Neural cell (in vitro differentiated cells): ENCODE measurements at regions not wholly inside any gene's neighbourhood (a gene's known extent, or its start where the extent isn't known, plus 50 kb on each side); places are given as distances from the start of the nearest gene placed in this dataset.

ENCODE experiments used
- H2AFZ ChIP-seq: fragments of 200-600, 300-800 bp; sonication (generic), shearing (Covaris generic); 2 replicates; pipeline ENCODE4 v1.6.0; 2014; ENCODE audit warnings: low read depth, mild to moderate bottlenecking, antibody characterized with exemption, low read length, moderate library complexity
- H3F3A ChIP-seq: fragments of 200-600 bp; shearing (Covaris generic); 2 replicates; pipeline ENCODE4 v1.6.1; 2016; ENCODE audit warnings: mild to moderate bottlenecking, moderate library complexity, mixed read lengths, antibody characterized with exemption, low read length; ENCODE audit not compliant: insufficient read depth, poor library complexity, severe bottlenecking
- H3K27ac ChIP-seq: fragments of 200-600, 300-800 bp; sonication (generic), shearing (Covaris generic); 2 replicates; pipeline ENCODE4 v1.5.1; 2014; ENCODE audit warnings: mild to moderate bottlenecking, low read length, moderate library complexity
- H3K27me3 ChIP-seq: fragments of 300-800, 200-600 bp; sonication (generic), shearing (Covaris generic); 2 replicates; pipeline ENCODE4 v1.6.0; 2014; ENCODE audit warnings: mild to moderate bottlenecking, low read depth, low read length, moderate library complexity; ENCODE audit not compliant: insufficient read depth
- H3K36me3 ChIP-seq: fragments of 300-800, 200-600 bp; sonication (generic), shearing (Covaris generic); 2 replicates; pipeline ENCODE4 v1.5.1; 2014; ENCODE audit warnings: mild to moderate bottlenecking, antibody characterized with exemption, low read length, moderate library complexity; ENCODE audit not compliant: insufficient read depth
- H3K4me2 ChIP-seq: fragments of 300-800, 200-600 bp; sonication (generic), shearing (Covaris generic); 2 replicates; pipeline ENCODE4 v1.6.0; 2014; ENCODE audit warnings: mild to moderate bottlenecking, low read length
- H3K4me3 ChIP-seq: fragments of 300-800, 200-600 bp; sonication (generic), shearing (Covaris generic); 2 replicates; pipeline ENCODE4 v1.5.1; 2014; ENCODE audit warnings: mild to moderate bottlenecking, low read length, moderate library complexity
- H3K79me2 ChIP-seq: fragments of 200-600 bp; shearing (Covaris generic); replicated peaks from 2 replicates; pipeline ENCODE4 v1.6.0; 2014; ENCODE audit warnings: mild to moderate bottlenecking, low read length, moderate library complexity; ENCODE audit not compliant: insufficient read depth
- H3K9ac ChIP-seq: fragments of 300-800, 200-600 bp; sonication (generic), shearing (Covaris generic); 2 replicates; pipeline ENCODE4 v1.6.1; 2016; ENCODE audit warnings: mild to moderate bottlenecking, low read length, mixed read lengths
- H3K9me2 ChIP-seq: fragments of 200-600 bp; shearing (Covaris generic); 2 replicates; pipeline ENCODE4 v1.6.1; 2016; ENCODE audit warnings: mild to moderate bottlenecking, low read length, mixed read lengths; ENCODE audit not compliant: insufficient read depth
- H3K9me3 ChIP-seq: fragments of 200-600, 300-800 bp; sonication (generic), shearing (Covaris generic); 2 replicates; pipeline ENCODE4 v1.6.1; 2016; ENCODE audit warnings: mild to moderate bottlenecking, mixed run types, low read length, moderate library complexity, mixed read lengths
- H4K20me1 ChIP-seq: fragments of 200-600 bp; shearing (Covaris generic); 2 replicates; pipeline ENCODE4 v1.6.1; 2016; ENCODE audit warnings: mild to moderate bottlenecking, mixed run types; ENCODE audit not compliant: insufficient read depth
- EP300 ChIP-seq: fragments of 450-650 bp; conservative IDR thresholded peaks from 2 replicates; pipeline ENCODE4 v1.6.1; 2014; ENCODE audit warnings: antibody characterized with exemption, mild to moderate bottlenecking, moderate library complexity; ENCODE audit not compliant: poor library complexity, severe bottlenecking
- EZH2 ChIP-seq: fragments of 200-600, 300-800 bp; shearing (Covaris generic), sonication (generic); IDR thresholded peaks from 2 replicates; pipeline ENCODE4 v1.6.1; 2014; ENCODE audit warnings: antibody characterized with exemption, low read length, borderline replicate concordance, mild to moderate bottlenecking; ENCODE audit not compliant: insufficient read depth, poor library complexity, severe bottlenecking
- MXI1 ChIP-seq: fragments of 450-650 bp; conservative IDR thresholded peaks from 2 replicates; pipeline ENCODE4 v1.6.1; 2014; ENCODE audit warnings: antibody characterized with exemption, mild to moderate bottlenecking; ENCODE audit not compliant: poor library complexity, severe bottlenecking
- POLR2AphosphoS5 ChIP-seq: IDR thresholded peaks from 2 replicates; pipeline ENCODE4 v1.6.1; 2012
- RAD21 ChIP-seq: fragments of 450-650 bp; conservative IDR thresholded peaks from 2 replicates; pipeline ENCODE4 v1.6.1; 2014; ENCODE audit warnings: antibody characterized with exemption, mild to moderate bottlenecking, moderate library complexity
- SMC3 ChIP-seq: fragments of 450-650 bp; conservative IDR thresholded peaks from 2 replicates; pipeline ENCODE4 v1.6.1; 2014; ENCODE audit warnings: antibody characterized with exemption, mild to moderate bottlenecking, moderate library complexity; ENCODE audit not compliant: poor library complexity
- TAF1 ChIP-seq: IDR thresholded peaks from 2 replicates; pipeline ENCODE4 v1.6.1; 2012; ENCODE audit warnings: low read depth
- TF ChIP-seq, protein P1 (sequence below): IDR thresholded peaks from 2 replicates; pipeline ENCODE4 v1.6.1; 2012; ENCODE audit warnings: borderline replicate concordance
- TF ChIP-seq, protein P2 (sequence below): fragments of 450-650 bp; IDR thresholded peaks from 2 replicates; pipeline ENCODE4 v1.5.1; 2014; ENCODE audit warnings: antibody characterized with exemption, mild to moderate bottlenecking, moderate library complexity; ENCODE audit not compliant: poor library complexity, severe bottlenecking

DNA sequence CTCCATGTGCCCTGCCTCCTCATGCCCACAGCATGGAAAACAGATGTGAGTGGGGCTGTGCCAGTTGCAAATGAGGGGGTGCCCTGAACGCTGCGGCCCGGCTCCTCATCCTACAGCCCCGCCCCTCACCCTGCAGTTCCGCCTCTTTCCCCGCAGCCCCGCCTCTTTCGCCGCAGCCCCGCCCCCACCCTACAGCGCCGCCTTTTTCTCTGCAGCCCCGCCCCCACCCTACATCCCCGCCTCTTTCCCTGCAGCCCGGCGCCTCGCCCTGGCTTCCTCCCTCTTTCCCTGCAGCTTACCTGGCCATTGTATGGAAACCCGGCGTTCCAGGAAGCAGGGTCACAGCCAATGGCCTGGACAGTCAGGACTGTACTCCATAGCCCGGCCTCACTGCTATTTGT, 284.9 kb downstream of the TLE3 start:
- Histone ChIP-seq H3K9me3 (no peaks in the 10 kb centered on the region), H2AFZ (no peak overlapping the region), H3K9ac (no peak overlapping the region), H3K79me2 (no peaks in the 10 kb centered on the region), H3K9me2 (no peaks in the 10 kb centered on the region), H3F3A (no peaks in the 10 kb centered on the region), H3K4me3 (no peak overlapping the region), H3K4me2 (no peak overlapping the region), H3K36me3 (no peaks in the 10 kb centered on the region), H3K27me3 (no peaks in the 10 kb centered on the region), H3K27ac (no peak overlapping the region), H4K20me1 (no peaks in the 10 kb centered on the region)
- TF ChIP-seq TAF1: no peak
- no peak for TF ChIP-seq SMC3
- no peak for TF ChIP-seq EZH2
- TF ChIP-seq, protein P1, sequence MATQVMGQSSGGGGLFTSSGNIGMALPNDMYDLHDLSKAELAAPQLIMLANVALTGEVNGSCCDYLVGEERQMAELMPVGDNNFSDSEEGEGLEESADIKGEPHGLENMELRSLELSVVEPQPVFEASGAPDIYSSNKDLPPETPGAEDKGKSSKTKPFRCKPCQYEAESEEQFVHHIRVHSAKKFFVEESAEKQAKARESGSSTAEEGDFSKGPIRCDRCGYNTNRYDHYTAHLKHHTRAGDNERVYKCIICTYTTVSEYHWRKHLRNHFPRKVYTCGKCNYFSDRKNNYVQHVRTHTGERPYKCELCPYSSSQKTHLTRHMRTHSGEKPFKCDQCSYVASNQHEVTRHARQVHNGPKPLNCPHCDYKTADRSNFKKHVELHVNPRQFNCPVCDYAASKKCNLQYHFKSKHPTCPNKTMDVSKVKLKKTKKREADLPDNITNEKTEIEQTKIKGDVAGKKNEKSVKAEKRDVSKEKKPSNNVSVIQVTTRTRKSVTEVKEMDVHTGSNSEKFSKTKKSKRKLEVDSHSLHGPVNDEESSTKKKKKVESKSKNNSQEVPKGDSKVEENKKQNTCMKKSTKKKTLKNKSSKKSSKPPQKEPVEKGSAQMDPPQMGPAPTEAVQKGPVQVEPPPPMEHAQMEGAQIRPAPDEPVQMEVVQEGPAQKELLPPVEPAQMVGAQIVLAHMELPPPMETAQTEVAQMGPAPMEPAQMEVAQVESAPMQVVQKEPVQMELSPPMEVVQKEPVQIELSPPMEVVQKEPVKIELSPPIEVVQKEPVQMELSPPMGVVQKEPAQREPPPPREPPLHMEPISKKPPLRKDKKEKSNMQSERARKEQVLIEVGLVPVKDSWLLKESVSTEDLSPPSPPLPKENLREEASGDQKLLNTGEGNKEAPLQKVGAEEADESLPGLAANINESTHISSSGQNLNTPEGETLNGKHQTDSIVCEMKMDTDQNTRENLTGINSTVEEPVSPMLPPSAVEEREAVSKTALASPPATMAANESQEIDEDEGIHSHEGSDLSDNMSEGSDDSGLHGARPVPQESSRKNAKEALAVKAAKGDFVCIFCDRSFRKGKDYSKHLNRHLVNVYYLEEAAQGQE: no peak
- TF ChIP-seq POLR2AphosphoS5: no peak
- TF ChIP-seq EP300: no peak
- TF ChIP-seq, protein P2, sequence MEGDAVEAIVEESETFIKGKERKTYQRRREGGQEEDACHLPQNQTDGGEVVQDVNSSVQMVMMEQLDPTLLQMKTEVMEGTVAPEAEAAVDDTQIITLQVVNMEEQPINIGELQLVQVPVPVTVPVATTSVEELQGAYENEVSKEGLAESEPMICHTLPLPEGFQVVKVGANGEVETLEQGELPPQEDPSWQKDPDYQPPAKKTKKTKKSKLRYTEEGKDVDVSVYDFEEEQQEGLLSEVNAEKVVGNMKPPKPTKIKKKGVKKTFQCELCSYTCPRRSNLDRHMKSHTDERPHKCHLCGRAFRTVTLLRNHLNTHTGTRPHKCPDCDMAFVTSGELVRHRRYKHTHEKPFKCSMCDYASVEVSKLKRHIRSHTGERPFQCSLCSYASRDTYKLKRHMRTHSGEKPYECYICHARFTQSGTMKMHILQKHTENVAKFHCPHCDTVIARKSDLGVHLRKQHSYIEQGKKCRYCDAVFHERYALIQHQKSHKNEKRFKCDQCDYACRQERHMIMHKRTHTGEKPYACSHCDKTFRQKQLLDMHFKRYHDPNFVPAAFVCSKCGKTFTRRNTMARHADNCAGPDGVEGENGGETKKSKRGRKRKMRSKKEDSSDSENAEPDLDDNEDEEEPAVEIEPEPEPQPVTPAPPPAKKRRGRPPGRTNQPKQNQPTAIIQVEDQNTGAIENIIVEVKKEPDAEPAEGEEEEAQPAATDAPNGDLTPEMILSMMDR: no peak
- TF ChIP-seq MXI1: no peak
- TF ChIP-seq RAD21: no peak

DNA sequence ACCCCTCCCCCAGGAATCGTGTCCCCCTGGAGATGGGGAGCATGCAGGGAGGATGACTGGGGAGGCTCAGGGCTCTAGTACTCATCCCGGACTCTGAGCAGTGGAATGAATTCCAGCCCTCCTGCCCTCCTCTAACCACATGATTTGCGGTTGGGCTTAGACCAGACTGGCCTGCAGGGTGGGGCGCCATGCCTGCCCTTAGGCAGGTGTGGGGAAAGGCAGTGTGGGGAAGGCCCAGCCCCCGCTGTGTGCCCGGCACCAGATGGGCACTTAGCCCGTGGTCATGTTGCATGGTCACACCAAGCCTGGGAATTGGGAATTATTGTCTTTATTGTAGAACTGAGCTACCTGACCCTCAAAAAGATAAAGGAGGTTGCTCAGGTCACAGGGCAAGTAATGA, 283.8 kb downstream of the TLE3 start:
- no peaks in the 10 kb centered on the region for H3K36me3 ChIP-seq
- no peak overlapping the region for H3K9ac ChIP-seq
- no peak overlapping the region for H3K27ac ChIP-seq
- H3K9me2 ChIP-seq: no peaks in the 10 kb centered on the region
- H3F3A ChIP-seq: no peaks in the 10 kb centered on the region
- H4K20me1 ChIP-seq: no peaks in the 10 kb centered on the region
- H3K4me2 ChIP-seq: no peak overlapping the region
- no peak overlapping the region for H3K4me3 ChIP-seq
- no peak overlapping the region for H2AFZ ChIP-seq
- no peak for TF ChIP-seq EP300
- TF ChIP-seq, protein P2: no peak
- TF ChIP-seq SMC3: no peak
- TF ChIP-seq, protein P1: no peak
- no peak for TF ChIP-seq EZH2
- no peak for TF ChIP-seq MXI1
- TF ChIP-seq TAF1: no peak
- no peak for TF ChIP-seq RAD21
- no peak for TF ChIP-seq POLR2AphosphoS5
- H3K9me3 ChIP-seq: no peaks in the 10 kb centered on the region
- H3K27me3 ChIP-seq: no peaks in the 10 kb centered on the region
- no peaks in the 10 kb centered on the region for H3K79me2 ChIP-seq
